IMR-90 (cell line): ENCODE measurements at regions not wholly inside any gene's neighbourhood (a gene's known extent, or its start where the extent isn't known, plus 50 kb on each side); places are given as distances from the start of the nearest gene placed in this dataset.

Experiments
- ATAC-seq: fragments of 200-7000 bp; cut with Tn5 transposase; 2 replicates; pipeline ENCODE4 v1.9.1; 2020; ENCODE audit warnings: low read depth, mild to moderate bottlenecking, moderate library complexity
- BruUV-seq: library from RNA; stranded (reverse); fragments of 400-500 nt; replicated peaks from 2 replicates; lab custom pipeline; 2021; lab: Mats Ljungman, UMichigan
- CTCF ChIA-PET: fragments of 300-600 bp; formaldehyde crosslinking; extraction: SDS; loops from one replicate; lab custom pipeline; 2021; ENCODE audit warnings: antibody characterized with exemption; lab: Yijun Ruan, JAX
- POLR2A ChIA-PET: fragments of 300-600 bp; sonication (Branson Sonifier 250); formaldehyde crosslinking; loops from one replicate; lab custom pipeline; 2022; ENCODE audit warnings: antibody characterized with exemption; ENCODE audit not compliant: unreplicated experiment; lab: Charles Lee
- DNase-seq: peaks from one replicate; pipeline ENCODE4 v3.0.0; 2013
- H2AFZ ChIP-seq: replicated peaks from 2 replicates; pipeline ENCODE3; 2013; ENCODE audit warnings: low read length, mild to moderate bottlenecking; ENCODE audit not compliant: poor library complexity
- H2AK5ac ChIP-seq: 2 replicates; pipeline ENCODE4 v1.6.1; 2013; ENCODE audit warnings: low read depth, low read length, inconsistent platforms
- H2AK9ac ChIP-seq: replicated peaks from 2 replicates; pipeline ENCODE3; 2013; ENCODE audit warnings: mild to moderate bottlenecking, low read depth, low read length, moderate library complexity; ENCODE audit not compliant: poor library complexity
- H2BK120ac ChIP-seq: 2 replicates; pipeline ENCODE4 v1.6.1; 2013; ENCODE audit warnings: low read depth, low read length, inconsistent platforms
- H2BK15ac ChIP-seq: 3 replicates; pipeline ENCODE4 v1.6.1; 2013; ENCODE audit warnings: low read depth, low read length, inconsistent platforms
- H2BK20ac ChIP-seq: 2 replicates; pipeline ENCODE4 v1.6.1; 2013; ENCODE audit warnings: low read depth, mild to moderate bottlenecking, inconsistent platforms, low read length, moderate library complexity
- H2BK5ac ChIP-seq: 2 replicates; pipeline ENCODE4 v1.6.1; 2013; ENCODE audit warnings: mild to moderate bottlenecking, low read depth, low read length, inconsistent platforms; ENCODE audit not compliant: poor library complexity, severe bottlenecking
- H3K14ac ChIP-seq: replicated peaks from 2 replicates; pipeline ENCODE4 v1.6.1; 2013; ENCODE audit warnings: low read depth, low read length, inconsistent platforms
- H3K18ac ChIP-seq: 2 replicates; pipeline ENCODE4 v1.6.1; 2013; ENCODE audit warnings: low read depth, low read length, control low read depth
- H3K23ac ChIP-seq: 2 replicates; pipeline ENCODE4 v1.6.1; 2013; ENCODE audit warnings: low read depth, low read length, inconsistent platforms
- H3K27ac ChIP-seq: 2 replicates; pipeline ENCODE4 v1.5.1; 2013; ENCODE audit warnings: mild to moderate bottlenecking, control low read depth, low read length; ENCODE audit not compliant: insufficient read depth
- H3K27me3 ChIP-seq: 2 replicates; pipeline ENCODE4 v1.6.1; 2013; ENCODE audit warnings: low read length; ENCODE audit not compliant: control insufficient read depth, insufficient read depth
- H3K36me3 ChIP-seq: 2 replicates; pipeline ENCODE4 v1.6.1; 2013; ENCODE audit warnings: low read length, mixed read lengths; ENCODE audit not compliant: control insufficient read depth, insufficient read depth
- H3K4ac ChIP-seq: 2 replicates; pipeline ENCODE4 v1.6.1; 2013; ENCODE audit warnings: low read depth, low read length, inconsistent platforms
- H3K4me1 ChIP-seq: 2 replicates; pipeline ENCODE4 v1.6.1; 2013; ENCODE audit warnings: low read length, mixed read lengths; ENCODE audit not compliant: control insufficient read depth, insufficient read depth
- H3K4me2 ChIP-seq: 2 replicates; pipeline ENCODE4 v1.6.1; 2013; ENCODE audit warnings: low read depth, mild to moderate bottlenecking, control low read depth, low read length, moderate library complexity
- H3K4me3 ChIP-seq: 2 replicates; pipeline ENCODE4 v1.5.1; 2013; ENCODE audit warnings: low read depth, mild to moderate bottlenecking, control low read depth, low read length, moderate library complexity; ENCODE audit not compliant: insufficient read depth
- H3K56ac ChIP-seq: 2 replicates; pipeline ENCODE4 v1.6.1; 2013; ENCODE audit warnings: low read length, inconsistent platforms; ENCODE audit not compliant: insufficient read depth; ENCODE audit errors: extremely low read depth
- H3K79me1 ChIP-seq, 2 experiments: 2 replicates each; pipeline ENCODE4 v1.6.1; 2013; ENCODE audit warnings: low read length in 2 of 2, inconsistent platforms in 1 of 2, low read depth in 1 of 2
- H3K9ac ChIP-seq: 2 replicates; pipeline ENCODE4 v1.6.1; 2013; ENCODE audit warnings: low read depth, low read length, control low read depth
- H3K9me1 ChIP-seq: 2 replicates; pipeline ENCODE4 v1.6.1; 2013; ENCODE audit warnings: low read length, inconsistent platforms; ENCODE audit not compliant: insufficient read depth
- H3K9me3 ChIP-seq: 2 replicates; pipeline ENCODE4 v1.6.1; 2013; ENCODE audit warnings: low read length; ENCODE audit not compliant: control insufficient read depth, insufficient read depth
- H4K20me1 ChIP-seq: 2 replicates; pipeline ENCODE4 v1.6.1; 2013; ENCODE audit warnings: low read length, inconsistent platforms; ENCODE audit not compliant: insufficient read depth
- H4K5ac ChIP-seq: 2 replicates; pipeline ENCODE4 v1.6.1; 2013; ENCODE audit warnings: mild to moderate bottlenecking, low read depth, low read length, control low read depth
- H4K8ac ChIP-seq, 2 experiments: 2 replicates each; pipeline ENCODE4 v1.6.1; 2013; ENCODE audit warnings: low read depth in 2 of 2, low read length in 2 of 2, control low read depth in 1 of 2, inconsistent platforms in 1 of 2
- H4K91ac ChIP-seq: 2 replicates; pipeline ENCODE4 v1.6.1; 2013; ENCODE audit warnings: low read depth, low read length, inconsistent platforms; ENCODE audit not compliant: insufficient read depth
- BHLHE40 ChIP-seq: fragments of 150-350 bp; IDR thresholded peaks from 2 replicates; pipeline ENCODE4 v1.6.1; 2016; ENCODE audit warnings: mild to moderate bottlenecking, low read depth, low read length
- CEBPB ChIP-seq: IDR thresholded peaks from 2 replicates; pipeline ENCODE4 v1.6.1; 2012; ENCODE audit warnings: low read depth, low read length, improper control_type of control experiment
- FOS ChIP-seq: fragments of 150-350 bp; IDR thresholded peaks from 2 replicates; pipeline ENCODE4 v1.6.1; 2016; ENCODE audit warnings: low read depth, low read length
- MAFK ChIP-seq: IDR thresholded peaks from 2 replicates; pipeline ENCODE4 v1.6.1; 2012; ENCODE audit warnings: low read depth, low read length, improper control_type of control experiment
- NFE2L2 ChIP-seq: fragments of 150-350 bp; IDR thresholded peaks from 2 replicates; pipeline ENCODE4 v1.6.1; 2016; ENCODE audit warnings: low read depth, mild to moderate bottlenecking, low read length
- WGBS, 2 experiments: methylation state at CpG; one replicate each; pipeline versions ENCODE4 v1.1.5 to v1.1.7; 2013; ENCODE audit warnings: missing lambda C conversion rate in 2 of 2; ENCODE audit not compliant: insufficient read length in 1 of 2; ENCODE audit errors: extremely low coverage in 2 of 2; 5-methylcytosine and 5-hydroxymethylcytosine counted together
- dilution Hi-C: fragments of 300-500 bp; cut with HindIII; formaldehyde crosslinking; loops from one replicate; pipeline ENCODE4 v1.14.3; 2018; ENCODE audit warnings: low sequenced_read_pairs; ENCODE audit not compliant: unreplicated experiment
- in situ Hi-C: fragments of 300-500 bp; cut with MboI; formaldehyde crosslinking; loops from 3 replicates; pipeline ENCODE4 v1.14.3; 2019; ENCODE audit warnings: low sequenced_read_pairs, inconsistent platforms, mixed read lengths
- intact Hi-C: fragments of 100-400 bp; cut with micrococcal nuclease; formaldehyde crosslinking; loops from 2 replicates; pipeline ENCODE4 v1.10.0; 2022

DNA sequence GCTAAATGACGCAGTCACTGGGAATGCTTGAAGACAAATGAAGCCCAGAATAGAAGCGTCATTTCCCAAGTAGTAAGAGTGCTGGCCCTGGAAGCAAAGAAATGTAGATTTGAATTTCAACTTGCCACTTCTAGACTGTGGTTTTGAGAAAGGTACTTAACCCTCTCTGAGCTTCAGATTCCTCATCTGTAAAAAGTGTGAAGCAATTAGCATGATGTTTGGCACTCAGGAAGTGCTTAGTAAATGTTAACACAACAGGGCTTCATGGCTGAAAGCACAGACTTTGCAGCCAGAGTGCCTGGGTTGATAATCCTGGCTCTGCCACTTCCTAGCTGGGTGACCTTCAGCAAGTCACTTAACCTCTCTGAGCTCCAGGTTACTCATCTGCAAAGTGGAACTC is 147.4 kb upstream of the RPS6KA3 start:
- ChIA-PET CTCF (interaction anchor here (0.6 kb wide), 1 partner anchor 13 kb away, joined by 4 read pairs; no protein-coding TSS in a partner anchor), POLR2A (no interaction called here)
- Histone ChIP-seq H4K20me1 (no peaks in the 10 kb centered on the region), H3K4me1 (peaks cover 2% of the 10 kb centered on the region; the same call in 1 of the 2 replicates), H3K14ac (no peak overlapping the region), H2AK9ac (no peak overlapping the region), H3K79me1 (no peaks in the 10 kb centered on the region), H3K9me1 (no peaks in the 10 kb centered on the region), H2BK20ac (no peak overlapping the region), H3K27ac (no peak overlapping the region), H4K5ac (no peak overlapping the region), H3K18ac (no peak overlapping the region), H4K91ac (no peak overlapping the region), H3K4ac (no peak overlapping the region), H4K8ac (no peak overlapping the region), H3K9me3 (no peaks in the 10 kb centered on the region), H3K23ac (no peak overlapping the region), H3K4me3 (no peak overlapping the region), H3K9ac (no peak overlapping the region), H2BK5ac (no peak overlapping the region), H3K36me3 (no peaks in the 10 kb centered on the region), H2AK5ac (no peak overlapping the region), H3K4me2 (no peak overlapping the region), H2BK15ac (no peak overlapping the region), H2AFZ (no peak overlapping the region), H3K56ac (no peak overlapping the region), H3K27me3 (peaks cover 5% of the 10 kb centered on the region), H2BK120ac (no peak overlapping the region)
- WGBS, 2 experiments, result 67% methylated on average over 1 of the region's 2 CpGs; no CpG with 5 or more reads in 1 of the 2 experiments
- ATAC-seq (no peak), DNase-seq (no peak)
- in situ Hi-C loops, result no loop called here
- intact Hi-C loops, result no loop called here
- dilution Hi-C loops, result no loop called here
- TF ChIP-seq MAFK (no peak), NFE2L2 (no peak), CEBPB (no peak), BHLHE40 (no peak), FOS (no peak)
- BruUV-seq, result no TSS peak
